MCF 10A (cell line): ENCODE measurements at regions not wholly inside any gene's neighbourhood (a gene's known extent, or its start where the extent isn't known, plus 50 kb on each side); places are given as distances from the start of the nearest gene placed in this dataset.

Experiments
- BruUV-seq: library from RNA; stranded (reverse); fragments of 400-500 nt; replicated peaks from 2 replicates; lab custom pipeline; 2021; lab: Mats Ljungman, UMichigan
- CTCF ChIA-PET: fragments of 300-600 bp; sonication (Branson Sonifier 250); formaldehyde crosslinking; extraction: SDS; loops from one replicate; lab custom pipeline; 2021; ENCODE audit warnings: antibody characterized with exemption, inconsistent platforms; lab: Yijun Ruan, JAX
- POLR2A ChIA-PET: fragments of 300-600, 350-650 bp; sonication (Branson Sonifier 250); formaldehyde crosslinking; extraction: SDS; loops from one replicate; lab custom pipeline; 2020; ENCODE audit warnings: antibody characterized with exemption, inconsistent platforms; lab: Yijun Ruan, JAX
- DNase-seq: peaks from one replicate; pipeline ENCODE4 v3.0.0-alpha.2; 2018; ENCODE audit not compliant: unreplicated experiment
- H3K27ac Mint-ChIP-seq: one replicate; pipeline ENCODE4 v1.8.0; 2022; ENCODE audit warnings: mild to moderate bottlenecking, low read depth, mixed read lengths; ENCODE audit not compliant: unreplicated experiment
- H3K27me3 Mint-ChIP-seq: one replicate; pipeline ENCODE4 v1.8.0; 2022; ENCODE audit warnings: mixed read lengths; ENCODE audit not compliant: insufficient read depth, unreplicated experiment
- H3K36me3 Mint-ChIP-seq: one replicate; pipeline ENCODE4 v1.8.0; 2022; ENCODE audit warnings: mild to moderate bottlenecking, moderate library complexity, mixed read lengths; ENCODE audit not compliant: insufficient read depth, unreplicated experiment
- H3K4me1 Mint-ChIP-seq: one replicate; pipeline ENCODE4 v1.8.0; 2022; ENCODE audit warnings: mixed read lengths; ENCODE audit not compliant: insufficient read depth, unreplicated experiment
- H3K4me3 Mint-ChIP-seq: one replicate; pipeline ENCODE4 v1.8.0; 2022; ENCODE audit warnings: mild to moderate bottlenecking, moderate library complexity, mixed read lengths; ENCODE audit not compliant: unreplicated experiment
- H3K9me3 Mint-ChIP-seq: one replicate; pipeline ENCODE4 v1.8.0; 2022; ENCODE audit warnings: mixed read lengths; ENCODE audit not compliant: unreplicated experiment
- intact Hi-C: fragments of 100-400 bp; cut with micrococcal nuclease; formaldehyde crosslinking; loops from 2 replicates; pipeline ENCODE4 v1.14.1; 2022
- TF ChIP-seq, protein P1 (sequence below): fragments of 200-600 bp; IDR thresholded peaks from one replicate; pipeline ENCODE4 v1.8.0; 2022; ENCODE audit warnings: antibody characterized with exemption, mild to moderate bottlenecking; ENCODE audit not compliant: unreplicated experiment

DNA sequence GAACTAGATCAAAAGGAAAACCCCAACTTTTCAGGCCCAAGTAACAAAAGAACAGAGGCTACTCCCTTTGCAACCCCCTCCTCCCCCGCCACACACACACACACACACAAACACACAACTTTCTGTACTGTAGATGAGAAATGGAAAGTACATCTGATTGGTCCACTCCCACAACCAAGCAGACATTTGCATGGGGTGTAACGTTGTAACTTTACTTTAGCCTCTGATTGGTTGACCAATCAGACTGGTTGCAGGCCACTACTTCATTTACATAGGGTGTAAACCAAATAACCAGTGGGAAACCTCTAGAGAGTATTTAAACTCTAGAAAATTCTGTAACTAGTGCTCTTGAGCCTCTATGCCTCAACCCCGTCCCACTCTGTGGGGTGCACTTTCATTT lies 425.5 kb downstream of the GXYLT1 start:
- BruUV-seq: no TSS peak
- ChIA-PET CTCF (no interaction called here), POLR2A (interaction anchor here (0.6 kb wide), 1 partner anchor 1322 kb away, joined by 4 read pairs; no protein-coding TSS in a partner anchor)
- Mint-ChIP-seq H3K36me3 (no peaks in the 10 kb centered on the region), H3K27me3 (peaks cover 11% of the 10 kb centered on the region), H3K9me3 (no peaks in the 10 kb centered on the region), H3K4me3 (no peak overlapping the region), H3K4me1 (no peaks in the 10 kb centered on the region), H3K27ac (no peak overlapping the region)
- DNase-seq: no peak
- TF ChIP-seq, protein P1, sequence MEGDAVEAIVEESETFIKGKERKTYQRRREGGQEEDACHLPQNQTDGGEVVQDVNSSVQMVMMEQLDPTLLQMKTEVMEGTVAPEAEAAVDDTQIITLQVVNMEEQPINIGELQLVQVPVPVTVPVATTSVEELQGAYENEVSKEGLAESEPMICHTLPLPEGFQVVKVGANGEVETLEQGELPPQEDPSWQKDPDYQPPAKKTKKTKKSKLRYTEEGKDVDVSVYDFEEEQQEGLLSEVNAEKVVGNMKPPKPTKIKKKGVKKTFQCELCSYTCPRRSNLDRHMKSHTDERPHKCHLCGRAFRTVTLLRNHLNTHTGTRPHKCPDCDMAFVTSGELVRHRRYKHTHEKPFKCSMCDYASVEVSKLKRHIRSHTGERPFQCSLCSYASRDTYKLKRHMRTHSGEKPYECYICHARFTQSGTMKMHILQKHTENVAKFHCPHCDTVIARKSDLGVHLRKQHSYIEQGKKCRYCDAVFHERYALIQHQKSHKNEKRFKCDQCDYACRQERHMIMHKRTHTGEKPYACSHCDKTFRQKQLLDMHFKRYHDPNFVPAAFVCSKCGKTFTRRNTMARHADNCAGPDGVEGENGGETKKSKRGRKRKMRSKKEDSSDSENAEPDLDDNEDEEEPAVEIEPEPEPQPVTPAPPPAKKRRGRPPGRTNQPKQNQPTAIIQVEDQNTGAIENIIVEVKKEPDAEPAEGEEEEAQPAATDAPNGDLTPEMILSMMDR: no peak
- intact Hi-C loops: no loop called here

DNA sequence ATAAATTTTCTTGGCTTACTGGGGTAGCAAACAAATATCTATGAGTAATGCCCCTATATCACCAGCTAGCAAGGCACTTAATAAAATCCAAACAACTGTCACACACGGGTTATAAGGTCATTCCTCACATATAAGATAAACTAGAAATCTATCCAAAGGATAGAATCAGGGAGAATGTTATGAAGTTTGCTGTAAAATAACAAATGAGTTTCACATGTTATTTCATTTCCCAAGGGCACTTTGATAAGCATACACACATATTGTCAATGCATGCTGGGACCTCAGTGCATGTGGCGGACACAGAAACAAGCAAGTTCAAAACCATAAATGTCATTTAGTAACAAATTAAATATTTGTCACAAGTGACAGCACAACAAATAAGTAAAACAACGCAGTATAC lies 429.4 kb downstream of the GXYLT1 start:
- Mint-ChIP-seq H3K27me3 (peaks cover 4% of the 10 kb centered on the region), H3K9me3 (no peaks in the 10 kb centered on the region), H3K36me3 (no peaks in the 10 kb centered on the region), H3K4me1 (no peaks in the 10 kb centered on the region), H3K27ac (no peak overlapping the region), H3K4me3 (no peak overlapping the region)
- TF ChIP-seq, protein P1: no peak
- CTCF ChIA-PET: interaction anchor here (0.5 to 0.7 kb wide), 2 partner anchors 200 to 429 kb away, joined by 3 read pairs; partner anchors contain the start of gene GXYLT1
- BruUV-seq: no TSS peak
- intact Hi-C loops: no loop called here
- DNase-seq: no peak
- POLR2A ChIA-PET: no interaction called here

DNA sequence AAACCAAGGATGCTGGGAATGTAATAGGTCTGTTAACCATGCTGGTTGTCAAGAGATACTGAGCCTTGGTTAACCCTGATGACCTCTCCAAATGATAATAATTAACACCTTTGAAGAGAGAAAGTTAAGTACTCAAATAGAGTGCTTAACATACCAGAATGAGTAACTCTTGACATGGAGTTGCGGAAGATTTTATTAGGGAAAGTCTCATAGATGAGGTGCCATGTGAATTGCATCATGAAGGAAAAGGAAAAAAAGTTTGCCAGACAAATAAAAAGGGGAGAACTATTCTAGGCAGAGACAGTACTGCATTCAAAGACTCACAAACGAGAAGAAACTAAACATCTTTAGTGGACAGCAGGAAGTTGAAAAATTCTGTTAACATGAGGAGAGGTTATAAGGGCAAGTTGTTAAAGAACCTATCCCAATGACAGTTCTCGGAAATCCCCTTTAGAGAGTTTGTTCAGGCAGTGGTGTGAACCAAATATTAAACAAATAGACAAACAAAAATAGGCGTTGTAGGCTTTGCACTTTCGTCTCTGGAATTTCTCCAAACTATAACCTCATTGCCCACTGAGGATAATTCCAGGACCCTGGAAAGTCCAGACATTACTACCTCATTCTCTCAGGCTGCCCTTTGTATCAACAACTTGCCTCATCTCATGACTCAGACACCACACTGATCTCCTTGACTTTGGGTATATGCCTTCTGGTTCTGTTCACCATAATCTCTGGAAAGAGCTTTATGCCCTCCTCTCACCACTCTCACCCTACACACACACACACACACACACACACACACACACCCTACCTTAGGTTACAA lies 435.0 kb downstream of the GXYLT1 start:
- intact Hi-C loops: no loop called here
- peak; percentile 8 for DNase-seq
- TF ChIP-seq, protein P1: no peak
- ChIA-PET POLR2A (no interaction called here), CTCF (no interaction called here)
- H3K4me3 Mint-ChIP-seq: no peak overlapping the region
- BruUV-seq: no TSS peak
- peaks cover 29% of the 10 kb centered on the region for H3K27me3 Mint-ChIP-seq
- H3K9me3 Mint-ChIP-seq: no peaks in the 10 kb centered on the region
- no peaks in the 10 kb centered on the region for H3K4me1 Mint-ChIP-seq
- no peaks in the 10 kb centered on the region for H3K36me3 Mint-ChIP-seq
- H3K27ac Mint-ChIP-seq: no peak overlapping the region

DNA sequence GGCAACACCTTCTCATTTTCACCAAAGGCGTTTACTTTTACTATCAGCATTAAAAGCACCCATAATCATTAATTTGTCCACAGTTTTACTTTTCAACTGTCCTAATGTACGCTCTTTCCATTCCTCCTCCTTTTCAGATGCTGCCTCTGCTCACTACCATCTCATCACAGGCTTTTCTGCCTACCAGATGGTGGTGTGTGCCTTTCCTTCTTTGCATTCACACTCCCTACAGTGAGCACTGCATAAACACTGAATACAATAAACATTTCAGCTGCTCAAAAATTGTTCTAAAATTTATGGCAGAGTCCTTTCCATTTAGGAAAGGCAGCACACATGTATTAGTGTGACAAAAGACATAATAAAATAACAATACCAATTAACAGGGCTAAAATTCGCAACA lies 435.7 kb downstream of the GXYLT1 start:
- ChIA-PET POLR2A (no interaction called here), CTCF (no interaction called here)
- no peaks in the 10 kb centered on the region for H3K36me3 Mint-ChIP-seq
- intact Hi-C loops: no loop called here
- H3K4me3 Mint-ChIP-seq: no peak overlapping the region
- no TSS peak for BruUV-seq
- TF ChIP-seq, protein P1: no peak
- no peak overlapping the region for H3K27ac Mint-ChIP-seq
- no peaks in the 10 kb centered on the region for H3K9me3 Mint-ChIP-seq
- H3K4me1 Mint-ChIP-seq: no peaks in the 10 kb centered on the region
- no peak for DNase-seq
- peaks cover 29% of the 10 kb centered on the region for H3K27me3 Mint-ChIP-seq
